ENCODE measurements at regions not wholly inside any gene's neighbourhood (a gene's known extent, or its start where the extent isn't known, plus 50 kb on each side); places are given as distances from the start of the nearest gene placed in this dataset.
"Not testable (repeated sequence)": the region's sequence is repeated elsewhere in the genome, so short reads cannot be mapped to it uniquely, and the experiment has no call there.

DNA sequence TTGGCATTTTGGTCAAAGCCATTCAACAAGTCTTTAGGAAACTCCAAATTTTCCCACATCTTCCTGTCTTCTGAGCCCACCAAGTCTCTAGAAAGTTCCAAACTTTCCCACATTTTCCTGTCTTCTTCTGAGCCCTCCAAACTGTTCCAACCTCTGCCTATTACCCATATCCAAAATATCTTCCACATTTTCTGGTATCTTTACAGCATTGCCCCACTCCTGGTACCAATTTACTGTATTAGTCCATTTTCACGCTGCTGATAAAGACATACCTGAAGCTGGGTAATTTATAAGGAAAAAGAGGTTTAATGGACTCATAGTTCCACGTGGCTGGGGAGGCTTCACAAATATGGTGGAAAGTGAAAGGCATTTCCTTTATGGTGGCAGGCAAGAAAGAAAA lies 56.1 kb upstream of the GABRA3 start:
- DNase-seq = not testable (repeated sequence)

DNA sequence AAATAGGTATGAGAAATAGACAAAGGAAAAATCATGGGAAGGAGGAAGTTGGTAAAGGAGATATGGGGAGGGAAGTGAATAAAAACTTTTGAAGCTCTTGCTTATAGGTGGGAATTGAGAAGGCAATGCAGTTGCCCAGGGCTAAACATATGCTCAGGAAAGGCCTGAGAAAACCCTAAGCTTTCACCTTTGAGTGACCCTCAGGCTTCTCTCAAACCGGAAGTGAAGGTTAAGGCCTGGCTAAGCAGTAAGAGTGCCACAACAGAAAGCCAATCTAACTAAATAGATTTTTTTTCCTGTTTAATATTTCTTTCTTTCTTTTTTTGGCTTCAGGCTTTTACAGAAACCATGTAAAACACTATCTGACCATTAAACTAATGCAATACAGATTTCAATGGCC lies 69.5 kb upstream of the GABRA3 start:
- no peak for DNase-seq

DNA sequence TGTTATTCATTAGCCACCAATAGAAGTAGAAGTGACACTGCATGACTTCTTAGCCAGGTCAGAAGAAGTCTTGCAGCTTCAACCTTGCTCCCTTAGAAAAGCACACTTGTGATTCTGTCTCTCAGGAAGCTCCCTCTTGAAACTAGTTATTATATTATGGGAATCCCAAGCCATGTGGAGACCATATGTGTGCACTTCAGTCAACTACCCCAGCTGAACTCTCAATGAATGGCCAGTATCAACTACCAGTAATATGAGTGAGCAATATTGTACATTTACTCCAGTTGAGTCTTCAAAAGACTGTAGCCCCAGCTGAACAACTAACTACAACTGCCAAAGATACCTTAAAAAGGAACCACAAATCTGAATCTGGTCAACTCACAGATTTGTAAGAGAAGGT lies 77.1 kb upstream of the GABRA3 start:
- DNase-seq = no peak

DNA sequence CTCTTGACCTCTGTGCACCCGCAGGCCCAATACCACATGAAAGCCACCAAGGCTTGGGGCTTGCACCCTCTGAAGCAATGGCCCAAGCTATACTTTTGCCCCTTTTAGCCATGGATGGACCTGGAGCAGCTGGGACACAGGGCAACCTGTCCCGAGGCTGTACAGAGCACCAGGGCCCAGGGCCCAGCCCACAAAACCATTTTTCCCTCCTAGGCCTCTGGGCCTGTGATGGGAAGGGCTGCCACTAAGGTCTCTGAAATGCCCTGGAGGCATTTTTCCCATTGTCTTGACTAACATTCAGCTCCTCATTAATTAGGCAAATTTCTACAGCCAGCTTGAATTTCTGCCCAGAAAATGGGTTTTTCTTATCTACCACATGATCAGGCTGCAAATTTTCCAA lies 79.9 kb upstream of the GABRA3 start:
- no peak for DNase-seq

DNA sequence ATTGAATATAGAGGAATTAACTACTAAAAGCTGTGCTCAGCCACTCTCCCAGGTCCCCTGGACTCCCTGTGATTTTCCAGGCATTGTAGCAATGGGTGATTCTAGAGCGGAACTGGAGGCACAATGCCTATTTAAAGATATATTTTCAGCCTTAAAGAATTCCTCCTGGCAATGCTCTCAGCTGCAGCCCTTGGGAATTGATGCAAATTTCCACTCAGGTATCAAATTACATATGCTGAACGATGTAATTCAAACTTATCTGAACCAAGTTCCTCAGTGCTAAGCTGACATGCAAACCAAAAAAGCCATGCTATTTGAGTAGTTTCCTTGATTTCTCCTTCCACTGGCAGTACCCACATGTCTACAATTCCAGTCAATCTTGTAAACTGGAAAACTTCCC lies 86.3 kb upstream of the GABRA3 start:
- peak; percentile 0 for DNase-seq

DNA sequence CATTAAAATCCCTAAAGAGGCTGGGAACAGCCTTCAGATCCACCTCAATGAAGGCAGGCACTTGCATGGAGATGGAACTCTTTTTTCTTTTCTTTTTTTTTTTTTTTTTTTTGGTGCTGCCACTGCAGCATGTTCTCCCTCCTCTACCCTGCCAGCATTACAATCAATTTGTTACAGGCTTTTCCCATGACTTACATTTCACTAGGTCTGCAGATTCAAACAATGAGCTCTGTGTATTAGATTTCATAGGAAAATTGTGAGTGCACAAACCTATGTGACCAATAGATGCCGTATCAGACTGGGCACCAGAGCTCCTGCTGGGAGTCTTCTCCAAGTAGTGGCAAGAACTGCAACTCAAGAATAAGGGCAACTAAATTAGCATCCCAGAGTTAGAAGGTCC lies 63.8 kb upstream of the GABRQ start:
- no peak for DNase-seq

DNA sequence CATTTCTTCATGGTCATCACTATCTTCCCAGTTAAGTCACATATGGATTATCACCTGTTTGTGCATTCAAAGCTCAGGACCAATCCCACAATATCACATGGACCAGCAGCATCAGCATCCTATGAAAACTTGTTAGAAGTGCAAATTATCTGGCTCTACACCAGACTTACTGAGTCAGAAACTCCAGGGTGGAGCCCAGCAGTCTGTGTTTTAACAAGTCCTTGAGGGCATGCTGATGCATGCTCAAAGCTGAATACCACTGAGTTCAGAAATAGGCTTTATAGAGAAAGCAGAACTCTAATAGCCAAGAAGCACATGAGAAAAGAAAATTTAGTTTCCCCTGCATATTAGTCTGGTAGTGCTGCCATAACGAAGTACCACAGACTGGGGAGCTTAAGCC lies 62.4 kb upstream of the GABRQ start:
- DNase-seq = no peak

DNA sequence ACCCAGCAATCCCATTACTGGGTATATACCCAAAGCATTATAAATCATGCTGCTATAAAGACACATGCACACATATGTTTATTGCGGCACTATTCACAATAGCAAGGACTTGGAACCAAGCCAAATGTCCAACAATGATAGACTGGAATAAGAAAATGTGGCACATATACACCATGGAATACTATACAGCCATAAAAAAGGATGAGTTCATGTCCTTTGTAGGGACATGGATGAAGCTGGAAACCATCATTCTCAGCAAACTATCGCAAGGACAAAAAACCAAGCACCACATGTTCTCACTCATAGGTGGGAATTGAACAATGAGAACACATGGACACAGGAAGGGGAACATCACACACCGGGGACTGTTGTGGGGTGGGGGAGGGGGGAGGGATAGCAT lies 50.2 kb upstream of the GABRQ start:
- not testable (repeated sequence) for DNase-seq

Data from NCI-H748 treated with DMSO at 0.1 percent for 48 hours (cell line).